CMK (cell line): ENCODE measurements at regions not wholly inside any gene's neighbourhood (a gene's known extent, or its start where the extent isn't known, plus 50 kb on each side); places are given as distances from the start of the nearest gene placed in this dataset.

Source experiments
- DNase-seq: peaks from one replicate; pipeline ENCODE4 v3.0.0-alpha.2; 2010; ENCODE audit warnings: low read depth

DNA sequence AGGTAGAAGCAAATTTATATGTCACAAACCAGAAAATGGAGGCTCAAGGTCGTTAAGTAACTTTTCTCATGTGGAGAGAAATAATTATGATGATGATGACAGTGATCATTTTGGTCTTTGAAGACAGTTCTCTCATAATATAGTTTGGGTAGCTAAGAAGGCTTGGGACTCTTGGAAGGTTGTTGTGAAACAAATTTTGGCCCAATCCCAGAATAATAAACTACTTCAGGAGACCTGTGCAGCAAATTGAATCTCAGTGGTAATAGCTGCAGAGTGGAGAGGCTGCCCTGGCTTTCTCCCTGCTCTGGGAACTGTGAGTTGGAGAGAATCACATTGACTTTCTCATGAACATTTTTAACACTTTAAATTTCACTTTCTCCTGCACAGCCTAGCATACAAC lies 217.2 kb upstream of the BOD1L1 start:
- DNase-seq, result no peak

DNA sequence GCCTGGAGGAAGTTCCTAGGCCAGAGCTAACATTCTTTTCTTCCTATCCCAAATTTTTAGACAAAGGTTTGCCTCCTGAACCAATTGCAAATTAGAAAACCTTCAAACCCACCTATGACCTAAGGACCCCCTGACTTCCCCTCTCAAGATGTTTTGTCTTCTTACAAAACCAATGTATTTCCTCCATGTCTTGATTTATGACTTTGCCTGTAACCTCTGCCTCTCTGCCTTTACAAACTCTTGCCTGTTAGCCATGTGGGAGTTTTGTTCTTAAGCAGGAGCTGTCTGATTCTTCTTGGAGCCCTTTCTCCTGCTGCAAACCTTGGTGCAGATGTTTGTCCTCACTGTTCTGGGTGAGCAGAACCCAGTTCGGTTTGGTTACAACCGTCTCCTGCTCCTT lies 222.3 kb upstream of the BOD1L1 start:
- no peak for DNase-seq

DNA sequence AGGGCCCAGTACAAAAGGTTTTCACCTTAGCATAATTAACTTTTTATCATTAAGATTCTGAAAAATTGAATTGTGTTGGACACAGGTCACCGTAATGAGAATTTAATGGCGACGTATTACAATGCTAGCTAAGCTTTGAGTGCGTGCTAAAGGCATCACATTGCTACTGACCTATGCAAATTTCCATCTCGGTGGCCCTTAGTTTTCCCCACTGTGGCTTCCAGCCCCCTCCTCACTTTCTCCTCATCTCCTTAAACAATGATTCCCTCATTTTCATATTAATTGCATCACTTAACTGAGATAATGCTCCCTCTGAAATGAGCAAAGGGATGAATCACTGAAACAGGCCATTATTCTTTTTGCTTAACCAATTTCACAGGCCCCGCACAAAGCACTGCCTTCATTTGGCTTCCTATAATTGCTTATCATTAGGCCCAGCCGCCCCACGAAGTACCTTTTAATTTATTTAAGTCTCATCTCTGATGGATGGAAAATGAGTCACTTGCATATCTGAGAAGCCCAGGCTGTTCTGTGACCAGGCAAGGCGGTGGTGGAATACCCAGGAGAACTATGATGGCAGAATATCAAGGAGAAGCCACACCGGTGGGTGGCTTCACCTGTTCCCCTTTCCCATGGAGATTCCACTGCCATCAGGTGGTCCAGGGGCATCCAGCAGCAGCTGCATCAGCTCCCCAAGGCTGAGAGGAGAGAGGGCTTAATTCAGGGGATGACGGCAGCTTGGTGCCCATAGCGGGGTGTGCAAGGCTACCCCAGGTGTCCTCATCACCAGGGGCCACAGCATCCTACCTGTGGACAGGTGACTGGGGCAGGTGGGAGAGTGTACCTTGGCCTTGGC lies 223.8 kb upstream of the BOD1L1 start:
- no peak for DNase-seq

DNA sequence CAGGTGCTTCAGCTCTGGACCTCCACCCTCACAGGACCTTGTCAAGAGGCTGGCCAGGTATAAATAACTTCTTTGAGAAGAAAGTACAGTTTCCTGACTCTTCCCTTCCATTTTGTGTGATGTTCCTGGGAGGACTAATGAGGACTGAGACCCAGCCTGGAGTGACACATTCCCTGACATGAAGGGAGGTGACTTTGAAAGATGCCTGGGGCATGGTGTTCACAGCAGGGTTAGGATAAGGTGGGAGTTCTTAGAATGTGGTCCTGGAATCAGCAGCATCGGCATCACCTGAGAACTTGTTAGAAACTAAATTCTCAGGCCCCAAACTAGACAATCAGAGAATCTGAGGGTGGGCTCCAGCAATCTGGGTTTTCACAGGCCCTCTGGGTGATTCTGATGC lies 224.9 kb upstream of the BOD1L1 start:
- DNase-seq, result no peak

DNA sequence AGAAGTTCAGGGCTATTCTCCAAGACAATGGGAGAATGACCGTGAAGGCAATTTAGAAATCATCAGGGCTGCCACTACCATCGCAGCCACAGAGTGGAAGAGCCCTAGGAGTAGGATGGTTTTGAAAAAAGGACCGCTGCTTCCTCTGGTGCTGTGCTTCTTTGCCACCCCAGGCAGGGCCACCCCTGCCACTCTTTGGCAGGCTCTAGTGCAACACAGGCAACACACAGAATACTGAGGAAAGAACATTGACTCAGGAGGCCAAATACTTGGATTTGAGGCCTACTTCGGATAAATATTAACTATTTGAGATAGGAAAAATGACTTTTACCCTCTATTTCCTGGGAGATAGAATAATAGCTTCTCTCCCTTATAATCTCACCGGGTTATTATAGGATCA lies 228.9 kb upstream of the BOD1L1 start:
- DNase-seq, result no peak

DNA sequence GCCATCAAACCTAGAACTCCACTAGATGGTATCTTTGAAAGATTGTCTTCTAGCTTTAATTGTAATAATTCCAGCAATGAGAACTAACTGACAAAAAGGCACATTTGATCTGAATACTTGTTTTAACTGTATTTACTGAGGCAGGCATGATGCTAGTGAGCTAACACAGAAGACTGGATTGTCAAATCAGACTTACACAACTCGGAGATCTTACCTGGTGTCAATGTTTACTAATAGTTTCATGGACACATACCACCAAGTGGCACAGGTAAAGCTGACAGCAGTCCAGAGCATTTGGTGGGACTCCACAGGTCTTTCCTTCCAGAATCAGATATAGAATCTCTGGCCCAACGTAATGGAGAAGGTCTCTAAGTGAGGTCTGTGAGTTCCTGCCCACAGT lies 229.9 kb upstream of the BOD1L1 start:
- DNase-seq, result no peak

DNA sequence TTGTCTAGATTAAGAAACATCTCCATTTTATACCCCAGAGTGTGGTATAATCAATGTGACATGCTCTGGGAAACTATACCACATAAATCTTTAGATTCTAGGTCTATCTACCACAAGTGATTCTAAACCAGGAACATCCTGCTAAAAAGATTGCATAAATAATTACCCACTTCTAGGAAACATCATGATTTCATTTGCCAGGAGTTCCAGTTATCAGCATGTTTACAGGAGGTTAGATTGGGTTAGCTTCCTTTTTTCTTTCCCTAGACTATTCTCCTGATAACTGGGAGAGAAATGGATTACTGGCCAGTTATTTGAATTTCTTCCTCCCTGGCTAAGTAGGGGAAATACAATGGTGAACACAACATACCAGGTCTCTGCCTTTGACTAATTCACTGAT lies 230.3 kb upstream of the BOD1L1 start:
- DNase-seq, result no peak

DNA sequence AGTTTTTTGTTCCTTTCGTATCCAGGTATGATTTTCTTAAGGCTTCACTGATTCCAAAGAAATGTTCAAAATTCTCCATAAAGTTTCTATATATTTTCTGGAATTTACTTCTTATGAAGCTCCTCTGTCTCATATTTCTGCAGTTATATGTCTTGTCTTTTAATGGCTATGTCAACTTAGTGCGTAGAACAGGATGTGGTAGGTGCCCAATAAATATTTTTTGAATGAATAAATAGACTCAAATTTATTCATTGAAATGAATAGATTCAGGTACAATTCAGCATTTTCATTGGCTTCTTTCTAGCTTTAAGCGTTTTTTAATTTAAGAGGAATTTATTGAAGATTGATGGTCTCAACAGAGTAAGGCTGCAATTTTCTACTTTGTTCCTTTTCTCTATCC lies 231.9 kb upstream of the BOD1L1 start:
- no peak for DNase-seq

DNA sequence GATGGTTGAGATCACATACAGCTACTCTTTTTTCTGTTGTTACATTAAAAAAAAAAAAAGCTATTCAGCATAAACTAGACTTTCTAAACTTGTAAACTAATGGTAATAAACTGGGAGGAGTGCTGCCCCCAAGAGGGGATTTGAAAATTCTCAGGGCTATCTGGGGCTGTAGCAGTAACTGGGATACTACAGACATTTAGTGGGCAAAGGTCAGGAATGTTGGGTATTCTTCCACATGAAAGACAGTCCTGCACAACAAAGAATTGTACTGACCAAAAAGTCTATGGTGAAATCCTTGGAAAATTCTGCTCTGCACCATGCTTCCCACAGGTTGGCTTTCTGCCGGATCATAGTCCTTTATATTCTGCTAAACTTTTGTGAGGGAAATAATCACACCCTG lies 232.6 kb upstream of the BOD1L1 start:
- no peak for DNase-seq

DNA sequence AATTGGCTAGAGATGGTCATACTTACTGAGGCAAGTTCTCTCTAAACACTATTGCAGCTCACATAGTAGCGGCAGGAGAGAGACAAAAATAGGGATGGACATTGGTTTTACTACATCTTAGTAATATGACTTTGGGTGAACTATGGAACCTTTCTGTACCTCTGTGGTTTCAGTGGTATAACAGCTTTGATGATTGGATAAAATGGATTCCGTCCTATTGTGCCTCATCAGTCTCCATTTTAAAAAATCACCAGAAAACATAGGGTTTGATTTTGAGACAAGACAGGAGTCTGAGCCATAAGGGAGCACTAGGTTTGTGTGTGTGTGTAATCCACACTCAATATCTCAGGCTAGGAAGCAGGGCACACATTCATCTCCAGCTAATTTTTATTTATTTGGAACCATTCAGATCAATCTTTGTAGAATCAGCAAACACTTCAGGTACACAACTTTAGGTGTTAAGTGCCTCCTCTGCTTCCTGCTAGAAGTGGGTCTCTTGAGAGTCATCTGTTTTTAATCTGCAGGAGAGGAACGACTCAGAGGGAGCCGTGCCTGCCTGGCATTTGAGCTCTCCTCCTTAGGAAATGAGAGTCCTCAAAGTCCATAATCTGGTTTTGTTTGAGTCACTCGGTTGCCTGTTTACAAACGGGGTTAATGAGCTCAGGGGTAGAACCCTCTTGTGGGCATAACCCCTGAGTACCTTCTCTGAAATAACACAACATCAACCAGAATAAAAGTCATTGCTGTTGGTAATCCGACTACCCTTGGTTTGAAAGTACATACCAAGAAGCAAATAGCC lies 238.5 kb upstream of the BOD1L1 start:
- no peak for DNase-seq

DNA sequence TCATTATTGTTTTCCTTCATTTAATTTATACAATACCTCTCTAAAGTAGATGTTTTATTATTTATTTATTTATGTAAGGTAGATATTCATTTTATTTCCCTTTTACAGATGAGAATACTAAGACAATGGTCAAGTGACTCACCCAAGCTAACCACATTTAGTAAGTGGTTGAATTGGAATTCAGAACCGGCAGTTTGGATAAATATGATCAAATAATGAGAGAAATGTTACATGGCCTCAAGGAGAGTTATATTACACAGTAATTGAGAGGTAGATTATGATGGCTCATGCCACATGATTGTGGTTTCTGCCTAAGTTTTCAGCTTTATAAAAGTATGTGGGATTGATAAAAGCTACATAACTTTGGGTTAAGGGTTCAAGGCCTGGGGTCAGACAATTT lies 239.4 kb upstream of the BOD1L1 start:
- DNase-seq, result no peak

DNA sequence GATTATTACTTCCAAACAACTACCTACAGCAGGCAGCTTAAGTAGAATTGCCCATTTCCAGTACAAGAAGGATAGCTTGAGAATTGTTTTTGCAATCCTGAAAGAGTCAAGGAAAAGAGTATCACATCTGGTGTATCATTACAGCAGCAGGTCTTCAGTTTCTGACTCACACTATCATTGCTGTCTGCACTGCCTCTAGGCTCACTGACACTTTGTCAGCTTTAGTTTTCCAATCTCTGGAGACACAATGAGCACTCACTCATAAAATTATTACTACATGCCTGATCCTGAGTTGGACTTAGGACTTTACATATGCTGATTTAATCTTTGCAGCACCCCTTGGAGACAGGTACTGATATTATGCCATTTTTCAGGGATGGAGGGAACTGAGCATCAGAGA lies 244.6 kb upstream of the BOD1L1 start:
- DNase-seq, result no peak

DNA sequence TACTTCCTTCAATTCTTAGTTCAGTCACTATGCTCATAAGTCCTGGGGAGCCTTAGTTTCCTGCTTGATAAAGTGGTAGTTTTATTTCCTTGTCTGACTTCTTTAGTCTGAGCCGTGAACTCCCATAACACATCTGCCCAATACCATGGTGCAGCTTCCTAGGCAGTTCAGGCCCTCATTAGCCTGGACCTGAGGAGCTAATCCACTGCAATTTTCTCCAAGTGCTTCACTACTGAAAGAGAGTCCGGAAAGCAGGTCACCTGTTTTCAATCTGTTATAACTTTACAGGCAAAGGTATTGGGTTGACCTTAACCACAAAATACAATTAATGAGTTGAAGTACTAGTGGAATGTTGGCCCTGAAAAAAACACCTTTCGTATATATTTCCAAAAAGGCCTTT lies 245.4 kb upstream of the BOD1L1 start:
- DNase-seq, result no peak

DNA sequence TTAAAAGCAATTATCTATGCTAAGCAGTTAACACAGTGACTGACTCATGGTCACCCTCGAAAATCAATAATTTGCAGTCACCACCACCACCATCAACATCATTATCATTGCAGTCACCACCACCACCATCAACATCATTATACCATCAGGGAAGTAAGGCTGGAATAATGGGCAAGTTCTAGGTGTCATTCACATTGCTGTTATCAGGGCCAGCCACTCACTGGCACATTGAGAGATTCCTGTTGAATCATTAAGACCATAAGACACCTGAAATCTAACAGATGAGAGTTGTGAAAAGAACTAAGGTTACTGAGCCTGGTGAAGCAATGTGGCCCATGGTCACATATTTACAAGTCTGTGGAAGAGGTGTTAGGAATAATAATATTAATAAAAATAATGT lies 247.7 kb upstream of the BOD1L1 start:
- no peak for DNase-seq

DNA sequence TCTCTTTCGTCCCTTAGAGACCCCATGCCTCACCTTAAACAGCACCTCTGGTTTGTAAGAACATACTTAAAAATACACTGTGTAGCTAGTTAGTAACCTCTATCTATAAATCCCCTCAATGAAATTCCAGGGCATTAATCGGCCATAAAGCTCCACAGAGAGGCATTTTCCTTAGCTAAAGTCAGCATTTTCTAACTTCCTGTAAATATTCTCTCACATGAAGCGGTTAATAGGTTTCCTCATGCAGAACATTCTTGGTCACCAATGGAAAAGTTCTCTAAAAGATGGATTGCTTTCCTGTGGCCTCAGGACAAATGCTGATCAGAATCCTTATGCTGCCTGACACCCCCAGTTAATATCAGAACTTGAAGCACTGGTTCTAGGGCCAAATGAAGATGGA lies 248.6 kb upstream of the BOD1L1 start:
- no peak for DNase-seq

DNA sequence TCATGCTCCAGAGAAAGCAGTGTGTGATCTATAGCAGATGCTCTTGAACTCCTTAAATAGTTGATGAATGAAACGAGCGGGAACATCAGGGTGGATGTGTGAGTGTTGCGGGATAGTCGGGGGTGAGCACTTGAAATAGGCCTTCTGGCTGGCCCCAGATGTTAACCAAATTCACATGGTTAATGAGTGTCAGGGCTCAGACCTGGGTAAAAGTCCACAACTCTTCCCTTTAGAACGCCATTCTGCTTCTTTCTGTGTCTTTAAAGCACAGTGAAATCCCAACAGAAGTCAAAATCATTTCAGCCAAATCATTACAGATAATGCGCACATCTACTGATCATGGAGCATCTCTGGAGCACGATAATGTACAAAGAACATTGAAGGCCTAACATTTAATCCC lies 249.4 kb upstream of the BOD1L1 start:
- DNase-seq, result no peak

DNA sequence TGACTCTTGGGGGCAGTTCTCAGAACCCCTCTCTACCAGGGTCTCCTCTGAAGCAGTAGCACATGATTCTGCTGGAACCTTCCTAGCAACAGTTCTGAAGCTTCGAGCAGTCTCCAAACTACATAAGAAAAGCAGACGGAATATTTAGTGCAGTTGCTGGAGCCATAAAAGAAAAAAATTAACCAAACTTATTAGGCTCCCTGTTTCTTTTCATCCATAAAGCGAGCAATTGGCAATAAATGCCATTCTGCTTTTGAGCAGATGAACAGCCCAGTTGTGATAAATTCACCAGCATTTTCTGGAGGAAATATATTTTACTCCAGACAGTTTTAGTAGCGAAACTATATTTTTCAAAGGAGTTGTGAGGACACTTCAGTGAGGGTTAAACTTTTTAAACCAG lies 250.1 kb upstream of the BOD1L1 start:
- DNase-seq, result no peak

DNA sequence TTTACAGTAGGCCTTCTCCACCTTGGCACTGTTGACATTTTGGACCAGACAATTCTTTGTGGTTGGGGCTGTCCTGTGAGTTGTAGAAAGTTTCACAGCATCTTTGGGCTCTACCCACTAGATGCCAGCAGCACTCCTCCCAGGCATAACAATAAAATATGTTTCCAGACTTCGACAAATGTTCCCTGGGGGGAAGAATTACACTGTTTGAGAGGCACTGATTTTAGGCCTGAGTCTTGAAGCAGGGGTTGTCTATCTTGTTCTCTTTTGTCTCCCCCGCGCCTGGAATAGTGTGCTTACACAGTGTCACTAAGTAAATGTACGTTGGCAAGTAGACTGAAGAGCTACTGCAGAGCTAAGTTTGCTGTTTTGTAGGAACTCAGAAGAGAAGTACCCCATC lies 254.4 kb upstream of the BOD1L1 start:
- DNase-seq, result no peak

DNA sequence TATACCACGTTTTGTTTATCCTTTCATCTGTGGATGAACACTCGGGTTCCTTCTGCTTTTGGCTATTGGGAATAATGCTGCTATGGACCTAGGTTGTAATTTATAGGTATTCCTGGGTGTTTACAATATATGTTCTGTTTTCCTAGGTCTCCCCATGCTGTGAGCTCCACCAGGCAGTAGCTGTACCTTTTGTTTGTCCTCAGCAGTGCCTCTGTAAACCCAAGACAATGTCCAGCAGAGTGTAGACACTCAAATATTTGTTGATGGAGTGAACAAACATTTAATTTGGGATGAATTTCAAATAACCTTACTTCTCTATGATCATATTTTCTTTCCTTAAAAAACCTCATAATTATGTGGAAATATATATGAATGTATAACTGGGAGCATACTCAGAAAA lies 259.5 kb upstream of the BOD1L1 start:
- no peak for DNase-seq

DNA sequence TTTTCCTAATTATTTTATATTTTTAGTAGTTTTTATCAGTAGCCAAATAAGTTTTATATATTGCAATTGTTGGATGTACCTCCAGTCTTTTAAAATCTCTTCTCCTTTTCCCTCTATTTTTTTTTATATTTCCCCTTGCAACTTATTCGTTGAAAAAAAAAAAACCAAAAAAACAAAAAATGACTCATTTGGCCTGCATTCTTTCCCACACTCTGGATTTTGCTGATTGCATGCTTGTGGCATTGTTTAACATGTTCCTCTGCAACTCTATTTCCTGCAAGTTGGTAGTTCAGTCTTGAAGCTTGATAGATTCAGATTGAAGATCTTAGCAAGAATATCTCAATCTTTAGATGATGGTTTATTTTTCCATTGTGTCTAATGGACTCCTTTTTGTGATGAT lies 260.6 kb upstream of the BOD1L1 start:
- no peak for DNase-seq

DNA sequence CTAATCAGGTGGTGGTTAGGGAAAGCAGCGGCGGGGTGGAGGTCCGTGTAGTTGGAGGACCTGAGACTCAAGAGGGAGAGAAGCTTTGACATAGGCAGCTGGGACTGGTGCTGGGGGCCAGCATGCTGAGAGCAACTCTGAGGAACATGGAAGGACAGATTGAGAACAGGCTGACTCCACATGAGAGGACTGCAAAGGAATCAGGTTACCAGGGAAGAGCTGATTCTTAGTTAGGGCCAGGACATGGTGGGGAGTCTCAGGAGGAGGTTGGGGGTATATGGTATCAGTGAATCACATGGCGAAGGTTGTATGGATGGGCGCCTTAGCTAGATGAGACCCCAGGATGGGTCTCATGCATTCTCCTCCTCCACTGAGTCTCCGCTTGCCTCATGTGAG lies 264.0 kb upstream of the BOD1L1 start:
- no peak for DNase-seq

DNA sequence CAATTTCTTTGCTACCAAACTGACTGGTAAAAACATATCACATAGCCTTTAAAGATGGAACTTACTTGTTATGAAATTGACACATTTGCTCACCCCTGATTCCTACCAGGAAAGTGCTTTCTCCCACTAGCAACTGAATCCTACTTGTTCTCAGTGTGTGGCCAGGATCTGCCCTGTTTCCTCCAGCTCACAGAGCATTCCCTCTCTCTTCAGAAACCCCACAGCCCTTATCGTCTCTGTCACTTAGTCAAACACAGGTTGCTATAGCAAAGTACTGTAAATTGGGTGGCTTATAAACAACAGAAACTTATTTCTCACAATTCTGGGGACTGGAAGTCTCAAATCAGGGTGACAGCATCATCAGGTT lies 265.2 kb upstream of the BOD1L1 start:
- no peak for DNase-seq

DNA sequence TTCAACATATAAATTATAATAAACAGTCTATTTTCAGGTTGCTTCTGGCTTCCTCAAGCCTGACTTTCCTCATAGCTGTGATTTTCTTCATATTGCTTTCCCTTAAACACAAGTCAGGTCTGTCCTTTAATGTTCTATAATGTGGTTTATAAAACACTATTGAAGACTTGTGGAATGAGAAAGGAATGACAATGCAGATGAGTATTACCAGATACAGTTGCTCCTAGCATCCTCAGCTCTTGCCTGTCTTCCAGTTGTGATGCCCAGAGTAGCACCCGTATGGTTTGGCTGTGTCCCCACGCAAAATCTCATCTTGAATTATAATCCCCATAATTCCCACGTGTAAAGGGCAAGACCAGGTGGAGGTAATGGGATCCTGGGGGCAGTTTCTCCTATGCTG lies 265.7 kb upstream of the BOD1L1 start:
- no peak for DNase-seq

DNA sequence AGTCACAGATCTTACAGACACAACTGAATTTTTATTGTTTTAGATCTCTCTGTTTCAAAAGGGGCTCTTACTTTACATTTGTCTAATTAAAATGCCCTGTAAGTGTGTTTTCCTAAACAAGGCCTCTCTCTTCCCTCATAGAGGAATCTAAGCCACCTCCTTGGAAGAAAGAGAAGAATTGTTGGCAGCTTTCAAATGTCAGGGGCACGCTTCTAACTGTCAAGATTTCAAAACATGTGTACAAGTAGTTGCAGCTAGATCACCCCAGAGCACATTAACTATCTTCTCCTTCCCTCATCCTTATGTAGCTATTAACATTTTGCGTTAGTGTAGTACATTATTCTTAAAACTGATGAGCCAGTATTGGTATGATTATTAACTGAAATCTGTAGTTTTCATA lies 266.5 kb upstream of the BOD1L1 start:
- no peak for DNase-seq
